HEK293 (cell line): ENCODE measurements at regions not wholly inside any gene's neighbourhood (a gene's known extent, or its start where the extent isn't known, plus 50 kb on each side); places are given as distances from the start of the nearest gene placed in this dataset.

Experiments
- CTCF ChIA-PET: fragments of 350-600 bp; formaldehyde crosslinking; extraction: SDS; loops from one replicate; lab custom pipeline; 2021; ENCODE audit warnings: antibody characterized with exemption; lab: Yijun Ruan, JAX
- POLR2A ChIA-PET: fragments of 300-600 bp; formaldehyde crosslinking; extraction: SDS; loops from one replicate; lab custom pipeline; 2020; ENCODE audit warnings: antibody characterized with exemption, inconsistent platforms; lab: Yijun Ruan, JAX
- H3K27ac ChIP-seq: fragments of 200-500 bp; sonication (Bioruptor generic); 2 replicates; pipeline ENCODE4 v1.5.1; 2014; ENCODE audit warnings: low read depth, low read length, control low read depth, inconsistent platforms; ENCODE audit errors: extremely low read depth
- H3K36me3 ChIP-seq, 2 experiments: fragments of 200-500 bp in 1 of 2; sonication (Bioruptor generic) in 1 of 2; 1 replicate in 1 of 2; 2 replicates in 1 of 2; pipeline ENCODE4 v1.5.1; 2014 to 2017; ENCODE audit warnings: inconsistent platforms in 2 of 2, low read length in 2 of 2; ENCODE audit not compliant: control insufficient read depth in 2 of 2, insufficient read depth in 1 of 2
- H3K4me1 ChIP-seq: fragments of 200-500 bp; sonication (Bioruptor generic); 2 replicates; pipeline ENCODE4 v1.5.1; 2014; ENCODE audit warnings: mild to moderate bottlenecking, low read length, inconsistent platforms; ENCODE audit not compliant: control insufficient read depth, insufficient read depth
- H3K4me3 ChIP-seq: 2 replicates; pipeline ENCODE4 v1.5.1; 2011; ENCODE audit warnings: low read depth, mild to moderate bottlenecking, control low read depth, low read length, moderate library complexity
- H3K9me3 ChIP-seq: fragments of 200-500 bp; sonication (Bioruptor generic); 2 replicates; pipeline ENCODE4 v1.5.1; 2014; ENCODE audit warnings: low read depth, low read length, inconsistent platforms; ENCODE audit not compliant: control insufficient read depth, insufficient read depth
- GLI2 ChIP-seq: fragments of 450-650 bp; formaldehyde crosslinking; IDR thresholded peaks from 2 replicates; pipeline ENCODE4; 2017; ENCODE audit warnings: missing biosample characterization, missing genetic modification characterization, low read depth, borderline replicate concordance
- INSM2 ChIP-seq: fragments of 450-650 bp; formaldehyde crosslinking; IDR thresholded peaks from 2 replicates; pipeline ENCODE4 v1.5.1; 2016; ENCODE audit warnings: missing biosample characterization, missing genetic modification characterization
- MYNN ChIP-seq: fragments of 450-650 bp; formaldehyde crosslinking; IDR thresholded peaks from 2 replicates; pipeline ENCODE4 v1.5.1; 2016; ENCODE audit warnings: missing biosample characterization, missing genetic modification characterization, borderline replicate concordance
- OSR2 ChIP-seq: fragments of 450-650 bp; formaldehyde crosslinking; IDR thresholded peaks from 2 replicates; pipeline ENCODE4 v1.5.1; 2016; ENCODE audit warnings: missing biosample characterization, missing genetic modification characterization
- REST ChIP-seq: fragments of 450-650 bp; formaldehyde crosslinking; IDR thresholded peaks from 2 replicates; pipeline ENCODE4 v1.5.1; 2016; ENCODE audit warnings: missing biosample characterization, missing genetic modification characterization
- ZNF132 ChIP-seq: fragments of 450-650 bp; formaldehyde crosslinking; IDR thresholded peaks from 2 replicates; pipeline ENCODE4 v1.5.1; 2017; ENCODE audit warnings: missing biosample characterization, missing genetic modification characterization, borderline replicate concordance
- ZNF214 ChIP-seq: fragments of 450-650 bp; formaldehyde crosslinking; IDR thresholded peaks from 2 replicates; pipeline ENCODE4 v1.5.1; 2017; ENCODE audit warnings: missing biosample characterization, mild to moderate bottlenecking, missing genetic modification characterization, borderline replicate concordance
- ZNF37A ChIP-seq: fragments of 450-650 bp; IDR thresholded peaks from 2 replicates; pipeline ENCODE4 v1.5.1; 2018; ENCODE audit warnings: missing biosample characterization, missing genetic modification characterization
- ZNF513 ChIP-seq: fragments of 450-650 bp; IDR thresholded peaks from 2 replicates; pipeline ENCODE4 v1.5.1; 2018; ENCODE audit warnings: missing biosample characterization, missing genetic modification characterization
- ZNF521 ChIP-seq: fragments of 450-650 bp; formaldehyde crosslinking; IDR thresholded peaks from 2 replicates; pipeline ENCODE4 v1.5.1; 2017; ENCODE audit warnings: missing biosample characterization, mild to moderate bottlenecking, missing genetic modification characterization
- ZNF548 ChIP-seq: fragments of 450-650 bp; formaldehyde crosslinking; IDR thresholded peaks from 2 replicates; pipeline ENCODE4 v1.5.1; 2016; ENCODE audit warnings: missing biosample characterization, missing genetic modification characterization
- ZNF626 ChIP-seq: fragments of 450-650 bp; sonication (Bioruptor Pico); formaldehyde crosslinking; IDR thresholded peaks from 2 replicates; pipeline ENCODE4 v1.5.1; 2018; ENCODE audit warnings: missing biosample characterization, missing genetic modification characterization, inconsistent platforms
- ZNF639 ChIP-seq: fragments of 450-650 bp; formaldehyde crosslinking; IDR thresholded peaks from 2 replicates; pipeline ENCODE4 v1.5.1; 2016; ENCODE audit warnings: missing biosample characterization, missing genetic modification characterization
- ZNF664 ChIP-seq: fragments of 450-650 bp; formaldehyde crosslinking; IDR thresholded peaks from 2 replicates; pipeline ENCODE4 v1.5.1; 2016; ENCODE audit warnings: missing biosample characterization, missing genetic modification characterization
- ZNF768 ChIP-seq: fragments of 450-650 bp; formaldehyde crosslinking; IDR thresholded peaks from 2 replicates; pipeline ENCODE4 v1.5.1; 2018; ENCODE audit warnings: missing biosample characterization, mild to moderate bottlenecking, missing genetic modification characterization

GRCh38 chr15:91496754-91497691 is 356.5 kb upstream of the SLCO3A1 start:
- ChIA-PET POLR2A (no interaction called here), CTCF (no interaction called here)
- no peaks in the 10 kb centered on the region for H3K9me3 ChIP-seq
- no peak for TF ChIP-seq GLI2 (tag by site-specific recombination)
- TF ChIP-seq ZNF214 (tag by site-specific recombination), result no peak
- TF ChIP-seq REST, result no peak
- no peak for TF ChIP-seq ZNF639
- TF ChIP-seq ZNF664 (tag by site-specific recombination), result no peak
- TF ChIP-seq ZNF132 (tag by site-specific recombination), result no peak
- no peak for TF ChIP-seq ZNF768 (tag by site-specific recombination)
- TF ChIP-seq MYNN (tag by site-specific recombination), result no peak
- TF ChIP-seq ZNF626 (tag by site-specific recombination), result no peak
- no peak for TF ChIP-seq ZNF548 (tag by site-specific recombination)
- no peak for TF ChIP-seq OSR2
- no peak for TF ChIP-seq ZNF521 (tag by site-specific recombination)
- no peak for TF ChIP-seq ZNF513 (tag by site-specific recombination)
- TF ChIP-seq INSM2 (tag by site-specific recombination), result no peak
- H3K4me1 ChIP-seq, result no peaks in the 10 kb centered on the region
- H3K4me3 ChIP-seq, result no peak overlapping the region
- no peaks in the 10 kb centered on the region for H3K36me3 ChIP-seq
- H3K27ac ChIP-seq, result no peak overlapping the region

GRCh38 chr15:91498046-91498748 is 355.3 kb upstream of the SLCO3A1 start:
- no peaks in the 10 kb centered on the region for H3K9me3 ChIP-seq
- ChIA-PET POLR2A (no interaction called here), CTCF (interaction anchor here (0.7 kb wide), 1 partner anchor 464 kb away, joined by 3 read pairs; no protein-coding TSS in a partner anchor)
- TF ChIP-seq ZNF37A (tag by site-specific recombination), result no peak
- H3K4me3 ChIP-seq, result no peak overlapping the region
- no peaks in the 10 kb centered on the region for H3K4me1 ChIP-seq
- H3K36me3 ChIP-seq, result no peaks in the 10 kb centered on the region
- no peak overlapping the region for H3K27ac ChIP-seq
